IMR-90 (cell line): ENCODE measurements at regions not wholly inside any gene's neighbourhood (a gene's known extent, or its start where the extent isn't known, plus 50 kb on each side); places are given as distances from the start of the nearest gene placed in this dataset.

ENCODE experiments used
- ATAC-seq: fragments of 200-7000 bp; cut with Tn5 transposase; 2 replicates; pipeline ENCODE4 v1.9.1; 2020; ENCODE audit warnings: low read depth, mild to moderate bottlenecking, moderate library complexity
- BruUV-seq: library from RNA; stranded (reverse); fragments of 400-500 nt; replicated peaks from 2 replicates; lab custom pipeline; 2021; lab: Mats Ljungman, UMichigan
- CTCF ChIA-PET: fragments of 300-600 bp; formaldehyde crosslinking; extraction: SDS; loops from one replicate; lab custom pipeline; 2021; ENCODE audit warnings: antibody characterized with exemption; lab: Yijun Ruan, JAX
- POLR2A ChIA-PET: fragments of 300-600 bp; sonication (Branson Sonifier 250); formaldehyde crosslinking; loops from one replicate; lab custom pipeline; 2022; ENCODE audit warnings: antibody characterized with exemption; ENCODE audit not compliant: unreplicated experiment; lab: Charles Lee
- DNase-seq: peaks from one replicate; pipeline ENCODE4 v3.0.0; 2013
- H2AFZ ChIP-seq: replicated peaks from 2 replicates; pipeline ENCODE3; 2013; ENCODE audit warnings: low read length, mild to moderate bottlenecking; ENCODE audit not compliant: poor library complexity
- H2AK5ac ChIP-seq: 2 replicates; pipeline ENCODE4 v1.6.1; 2013; ENCODE audit warnings: low read depth, low read length, inconsistent platforms
- H2AK9ac ChIP-seq: replicated peaks from 2 replicates; pipeline ENCODE3; 2013; ENCODE audit warnings: mild to moderate bottlenecking, low read depth, low read length, moderate library complexity; ENCODE audit not compliant: poor library complexity
- H2BK120ac ChIP-seq: 2 replicates; pipeline ENCODE4 v1.6.1; 2013; ENCODE audit warnings: low read depth, low read length, inconsistent platforms
- H2BK15ac ChIP-seq: 3 replicates; pipeline ENCODE4 v1.6.1; 2013; ENCODE audit warnings: low read depth, low read length, inconsistent platforms
- H2BK20ac ChIP-seq: 2 replicates; pipeline ENCODE4 v1.6.1; 2013; ENCODE audit warnings: low read depth, mild to moderate bottlenecking, inconsistent platforms, low read length, moderate library complexity
- H2BK5ac ChIP-seq: 2 replicates; pipeline ENCODE4 v1.6.1; 2013; ENCODE audit warnings: mild to moderate bottlenecking, low read depth, low read length, inconsistent platforms; ENCODE audit not compliant: poor library complexity, severe bottlenecking
- H3K14ac ChIP-seq: replicated peaks from 2 replicates; pipeline ENCODE4 v1.6.1; 2013; ENCODE audit warnings: low read depth, low read length, inconsistent platforms
- H3K18ac ChIP-seq: 2 replicates; pipeline ENCODE4 v1.6.1; 2013; ENCODE audit warnings: low read depth, low read length, control low read depth
- H3K23ac ChIP-seq: 2 replicates; pipeline ENCODE4 v1.6.1; 2013; ENCODE audit warnings: low read depth, low read length, inconsistent platforms
- H3K27ac ChIP-seq: 2 replicates; pipeline ENCODE4 v1.5.1; 2013; ENCODE audit warnings: mild to moderate bottlenecking, control low read depth, low read length; ENCODE audit not compliant: insufficient read depth
- H3K27me3 ChIP-seq: 2 replicates; pipeline ENCODE4 v1.6.1; 2013; ENCODE audit warnings: low read length; ENCODE audit not compliant: control insufficient read depth, insufficient read depth
- H3K36me3 ChIP-seq: 2 replicates; pipeline ENCODE4 v1.6.1; 2013; ENCODE audit warnings: low read length, mixed read lengths; ENCODE audit not compliant: control insufficient read depth, insufficient read depth
- H3K4ac ChIP-seq: 2 replicates; pipeline ENCODE4 v1.6.1; 2013; ENCODE audit warnings: low read depth, low read length, inconsistent platforms
- H3K4me1 ChIP-seq: 2 replicates; pipeline ENCODE4 v1.6.1; 2013; ENCODE audit warnings: low read length, mixed read lengths; ENCODE audit not compliant: control insufficient read depth, insufficient read depth
- H3K4me2 ChIP-seq: 2 replicates; pipeline ENCODE4 v1.6.1; 2013; ENCODE audit warnings: low read depth, mild to moderate bottlenecking, control low read depth, low read length, moderate library complexity
- H3K4me3 ChIP-seq: 2 replicates; pipeline ENCODE4 v1.5.1; 2013; ENCODE audit warnings: low read depth, mild to moderate bottlenecking, control low read depth, low read length, moderate library complexity; ENCODE audit not compliant: insufficient read depth
- H3K56ac ChIP-seq: 2 replicates; pipeline ENCODE4 v1.6.1; 2013; ENCODE audit warnings: low read length, inconsistent platforms; ENCODE audit not compliant: insufficient read depth; ENCODE audit errors: extremely low read depth
- H3K79me1 ChIP-seq, 2 experiments: 2 replicates each; pipeline ENCODE4 v1.6.1; 2013; ENCODE audit warnings: low read length in 2 of 2, inconsistent platforms in 1 of 2, low read depth in 1 of 2
- H3K9ac ChIP-seq: 2 replicates; pipeline ENCODE4 v1.6.1; 2013; ENCODE audit warnings: low read depth, low read length, control low read depth
- H3K9me1 ChIP-seq: 2 replicates; pipeline ENCODE4 v1.6.1; 2013; ENCODE audit warnings: low read length, inconsistent platforms; ENCODE audit not compliant: insufficient read depth
- H3K9me3 ChIP-seq: 2 replicates; pipeline ENCODE4 v1.6.1; 2013; ENCODE audit warnings: low read length; ENCODE audit not compliant: control insufficient read depth, insufficient read depth
- H4K20me1 ChIP-seq: 2 replicates; pipeline ENCODE4 v1.6.1; 2013; ENCODE audit warnings: low read length, inconsistent platforms; ENCODE audit not compliant: insufficient read depth
- H4K5ac ChIP-seq: 2 replicates; pipeline ENCODE4 v1.6.1; 2013; ENCODE audit warnings: mild to moderate bottlenecking, low read depth, low read length, control low read depth
- H4K8ac ChIP-seq, 2 experiments: 2 replicates each; pipeline ENCODE4 v1.6.1; 2013; ENCODE audit warnings: low read depth in 2 of 2, low read length in 2 of 2, control low read depth in 1 of 2, inconsistent platforms in 1 of 2
- H4K91ac ChIP-seq: 2 replicates; pipeline ENCODE4 v1.6.1; 2013; ENCODE audit warnings: low read depth, low read length, inconsistent platforms; ENCODE audit not compliant: insufficient read depth
- BHLHE40 ChIP-seq: fragments of 150-350 bp; IDR thresholded peaks from 2 replicates; pipeline ENCODE4 v1.6.1; 2016; ENCODE audit warnings: mild to moderate bottlenecking, low read depth, low read length
- CEBPB ChIP-seq: IDR thresholded peaks from 2 replicates; pipeline ENCODE4 v1.6.1; 2012; ENCODE audit warnings: low read depth, low read length, improper control_type of control experiment
- CHD1 ChIP-seq: IDR thresholded peaks from 2 replicates; pipeline ENCODE4 v1.6.1; 2012; ENCODE audit warnings: low read depth, low read length, improper control_type of control experiment
- FOS ChIP-seq: fragments of 150-350 bp; IDR thresholded peaks from 2 replicates; pipeline ENCODE4 v1.6.1; 2016; ENCODE audit warnings: low read depth, low read length
- MAFK ChIP-seq: IDR thresholded peaks from 2 replicates; pipeline ENCODE4 v1.6.1; 2012; ENCODE audit warnings: low read depth, low read length, improper control_type of control experiment
- MAZ ChIP-seq: IDR thresholded peaks from 2 replicates; pipeline ENCODE4 v1.6.1; 2012; ENCODE audit warnings: low read depth, mild to moderate bottlenecking, low read length, improper control_type of control experiment, moderate library complexity, borderline replicate concordance
- MXI1 ChIP-seq: IDR thresholded peaks from 2 replicates; pipeline ENCODE4 v1.6.1; 2012; ENCODE audit warnings: low read depth, mild to moderate bottlenecking, low read length, moderate library complexity, borderline replicate concordance
- NFE2L2 ChIP-seq: fragments of 150-350 bp; IDR thresholded peaks from 2 replicates; pipeline ENCODE4 v1.6.1; 2016; ENCODE audit warnings: low read depth, mild to moderate bottlenecking, low read length
- POLR2A ChIP-seq: IDR thresholded peaks from 2 replicates; pipeline ENCODE4 v1.6.1; 2012; ENCODE audit warnings: mild to moderate bottlenecking, low read depth, low read length
- RAD21 ChIP-seq: IDR thresholded peaks from 2 replicates; pipeline ENCODE4 v1.6.1; 2012; ENCODE audit warnings: low read length, improper control_type of control experiment
- RCOR1 ChIP-seq: IDR thresholded peaks from 2 replicates; pipeline ENCODE4 v1.6.1; 2012; ENCODE audit warnings: mild to moderate bottlenecking, low read length, improper control_type of control experiment; ENCODE audit not compliant: insufficient replicate concordance
- RFX5 ChIP-seq: IDR thresholded peaks from 2 replicates; pipeline ENCODE4 v1.8.0; 2012; ENCODE audit warnings: low read depth, mild to moderate bottlenecking, low read length, moderate library complexity
- SMC3 ChIP-seq: fragments of 150-350 bp; IDR thresholded peaks from 2 replicates; pipeline ENCODE4 v1.6.1; 2016; ENCODE audit warnings: low read depth, mild to moderate bottlenecking, antibody characterized with exemption, low read length, moderate library complexity
- WGBS, 2 experiments: methylation state at CpG; one replicate each; pipeline versions ENCODE4 v1.1.5 to v1.1.7; 2013; ENCODE audit warnings: missing lambda C conversion rate in 2 of 2; ENCODE audit not compliant: insufficient read length in 1 of 2; ENCODE audit errors: extremely low coverage in 2 of 2; 5-methylcytosine and 5-hydroxymethylcytosine counted together
- dilution Hi-C: fragments of 300-500 bp; cut with HindIII; formaldehyde crosslinking; loops from one replicate; pipeline ENCODE4 v1.14.3; 2018; ENCODE audit warnings: low sequenced_read_pairs; ENCODE audit not compliant: unreplicated experiment
- in situ Hi-C: fragments of 300-500 bp; cut with MboI; formaldehyde crosslinking; loops from 3 replicates; pipeline ENCODE4 v1.14.3; 2019; ENCODE audit warnings: low sequenced_read_pairs, inconsistent platforms, mixed read lengths
- intact Hi-C: fragments of 100-400 bp; cut with micrococcal nuclease; formaldehyde crosslinking; loops from 2 replicates; pipeline ENCODE4 v1.10.0; 2022
- TF ChIP-seq, protein P1 (sequence below): fragments of 150-350 bp; IDR thresholded peaks from 2 replicates; pipeline ENCODE4 v1.6.1; 2017; ENCODE audit warnings: mild to moderate bottlenecking, antibody characterized with exemption, low read length, low read depth
- TF ChIP-seq, protein P2 (sequence below): conservative IDR thresholded peaks from 2 replicates; pipeline ENCODE4 v1.5.1; 2012; ENCODE audit warnings: mild to moderate bottlenecking, low read depth, low read length, improper control_type of control experiment
- TF ChIP-seq, protein P3 (sequence below): fragments of 150-350 bp; IDR thresholded peaks from 2 replicates; pipeline ENCODE4 v1.6.1; 2016; ENCODE audit warnings: low read depth, mild to moderate bottlenecking, low read length, moderate library complexity, borderline replicate concordance

DNA sequence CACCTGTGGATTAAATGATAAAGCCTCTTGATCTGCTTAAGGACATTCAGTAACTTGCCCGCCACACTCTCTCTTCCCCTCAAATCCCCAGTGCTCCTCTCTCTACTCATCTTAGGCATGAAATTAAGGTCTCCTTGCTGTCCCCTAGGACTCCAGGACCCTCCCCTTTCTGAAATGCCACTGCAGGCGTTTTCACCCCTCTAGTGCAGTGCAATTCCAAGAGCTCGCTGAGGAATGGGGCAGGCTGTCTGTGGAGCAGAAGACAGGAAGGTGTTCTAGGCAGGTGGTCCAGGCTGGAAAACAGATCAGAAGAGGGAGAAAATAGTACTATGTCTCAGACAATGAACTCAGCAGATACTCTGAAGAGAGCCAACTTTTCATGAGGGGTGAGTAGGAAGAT, 55.8 kb upstream of the ARHGAP42 start:
- no peak for ATAC-seq
- Histone ChIP-seq H2AK5ac (no peak overlapping the region; the same call in 1 of the 2 replicates), H3K14ac (no peak overlapping the region), H2BK20ac (peak overlapping the region; percentile 48; the same call in 1 of the 2 replicates), H2AFZ (no peak overlapping the region), H3K23ac (no peak overlapping the region), H2BK5ac (no peak overlapping the region), H2BK15ac (0 out of 3 replicates have a peak overlapping the region, but pooled peaks have one; percentile 60), H4K5ac (no peak overlapping the region), H2BK120ac (no peak overlapping the region), H3K18ac (no peak overlapping the region), H3K9ac (no peak overlapping the region), H4K20me1 (no peaks in the 10 kb centered on the region), H4K91ac (0 out of 2 replicates have a peak overlapping the region, but pooled peaks have one; percentile 13), H3K4me1 (peaks cover 9% of the 10 kb centered on the region), H3K36me3 (no peaks in the 10 kb centered on the region), H2AK9ac (no peak overlapping the region), H3K9me1 (peaks cover 9% of the 10 kb centered on the region; the same call in 1 of the 2 replicates), H3K4me2 (no peak overlapping the region), H3K9me3 (no peaks in the 10 kb centered on the region), H3K4me3 (no peak overlapping the region), H3K27me3 (no peaks in the 10 kb centered on the region), H3K56ac (no peak overlapping the region), H3K27ac (no peak overlapping the region), H3K79me1 (no peaks in the 10 kb centered on the region), H4K8ac (no peak overlapping the region; a peak in 1 of 4 replicates), H3K4ac (no peak overlapping the region)
- DNase-seq = no peak
- in situ Hi-C loops (no loop called here), dilution Hi-C loops (no loop called here), intact Hi-C loops (no loop called here)
- no TSS peak for BruUV-seq
- TF ChIP-seq MAZ (no peak), RCOR1 (no peak), MXI1 (no peak), RAD21 (no peak), MAFK (no peak), NFE2L2 (no peak), CHD1 (no peak), CEBPB (no peak), POLR2A (no peak), BHLHE40 (no peak), SMC3 (no peak), RFX5 (no peak), FOS (no peak)
- TF ChIP-seq, protein P1, sequence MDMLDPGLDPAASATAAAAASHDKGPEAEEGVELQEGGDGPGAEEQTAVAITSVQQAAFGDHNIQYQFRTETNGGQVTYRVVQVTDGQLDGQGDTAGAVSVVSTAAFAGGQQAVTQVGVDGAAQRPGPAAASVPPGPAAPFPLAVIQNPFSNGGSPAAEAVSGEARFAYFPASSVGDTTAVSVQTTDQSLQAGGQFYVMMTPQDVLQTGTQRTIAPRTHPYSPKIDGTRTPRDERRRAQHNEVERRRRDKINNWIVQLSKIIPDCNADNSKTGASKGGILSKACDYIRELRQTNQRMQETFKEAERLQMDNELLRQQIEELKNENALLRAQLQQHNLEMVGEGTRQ = no peak
- TF ChIP-seq, protein P2, sequence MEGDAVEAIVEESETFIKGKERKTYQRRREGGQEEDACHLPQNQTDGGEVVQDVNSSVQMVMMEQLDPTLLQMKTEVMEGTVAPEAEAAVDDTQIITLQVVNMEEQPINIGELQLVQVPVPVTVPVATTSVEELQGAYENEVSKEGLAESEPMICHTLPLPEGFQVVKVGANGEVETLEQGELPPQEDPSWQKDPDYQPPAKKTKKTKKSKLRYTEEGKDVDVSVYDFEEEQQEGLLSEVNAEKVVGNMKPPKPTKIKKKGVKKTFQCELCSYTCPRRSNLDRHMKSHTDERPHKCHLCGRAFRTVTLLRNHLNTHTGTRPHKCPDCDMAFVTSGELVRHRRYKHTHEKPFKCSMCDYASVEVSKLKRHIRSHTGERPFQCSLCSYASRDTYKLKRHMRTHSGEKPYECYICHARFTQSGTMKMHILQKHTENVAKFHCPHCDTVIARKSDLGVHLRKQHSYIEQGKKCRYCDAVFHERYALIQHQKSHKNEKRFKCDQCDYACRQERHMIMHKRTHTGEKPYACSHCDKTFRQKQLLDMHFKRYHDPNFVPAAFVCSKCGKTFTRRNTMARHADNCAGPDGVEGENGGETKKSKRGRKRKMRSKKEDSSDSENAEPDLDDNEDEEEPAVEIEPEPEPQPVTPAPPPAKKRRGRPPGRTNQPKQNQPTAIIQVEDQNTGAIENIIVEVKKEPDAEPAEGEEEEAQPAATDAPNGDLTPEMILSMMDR = no peak
- TF ChIP-seq, protein P3, sequence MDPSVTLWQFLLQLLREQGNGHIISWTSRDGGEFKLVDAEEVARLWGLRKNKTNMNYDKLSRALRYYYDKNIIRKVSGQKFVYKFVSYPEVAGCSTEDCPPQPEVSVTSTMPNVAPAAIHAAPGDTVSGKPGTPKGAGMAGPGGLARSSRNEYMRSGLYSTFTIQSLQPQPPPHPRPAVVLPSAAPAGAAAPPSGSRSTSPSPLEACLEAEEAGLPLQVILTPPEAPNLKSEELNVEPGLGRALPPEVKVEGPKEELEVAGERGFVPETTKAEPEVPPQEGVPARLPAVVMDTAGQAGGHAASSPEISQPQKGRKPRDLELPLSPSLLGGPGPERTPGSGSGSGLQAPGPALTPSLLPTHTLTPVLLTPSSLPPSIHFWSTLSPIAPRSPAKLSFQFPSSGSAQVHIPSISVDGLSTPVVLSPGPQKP = no peak
- WGBS, 2 experiments = 100% methylated on average over 1 of the region's 3 CpGs; no CpG with 5 or more reads in 1 of the 2 experiments
- CTCF ChIA-PET = no interaction called here
- POLR2A ChIA-PET = no interaction called here
